ENCODE measurements at regions not wholly inside any gene's neighbourhood (a gene's known extent, or its start where the extent isn't known, plus 50 kb on each side); places are given as distances from the start of the nearest gene placed in this dataset.

DNA sequence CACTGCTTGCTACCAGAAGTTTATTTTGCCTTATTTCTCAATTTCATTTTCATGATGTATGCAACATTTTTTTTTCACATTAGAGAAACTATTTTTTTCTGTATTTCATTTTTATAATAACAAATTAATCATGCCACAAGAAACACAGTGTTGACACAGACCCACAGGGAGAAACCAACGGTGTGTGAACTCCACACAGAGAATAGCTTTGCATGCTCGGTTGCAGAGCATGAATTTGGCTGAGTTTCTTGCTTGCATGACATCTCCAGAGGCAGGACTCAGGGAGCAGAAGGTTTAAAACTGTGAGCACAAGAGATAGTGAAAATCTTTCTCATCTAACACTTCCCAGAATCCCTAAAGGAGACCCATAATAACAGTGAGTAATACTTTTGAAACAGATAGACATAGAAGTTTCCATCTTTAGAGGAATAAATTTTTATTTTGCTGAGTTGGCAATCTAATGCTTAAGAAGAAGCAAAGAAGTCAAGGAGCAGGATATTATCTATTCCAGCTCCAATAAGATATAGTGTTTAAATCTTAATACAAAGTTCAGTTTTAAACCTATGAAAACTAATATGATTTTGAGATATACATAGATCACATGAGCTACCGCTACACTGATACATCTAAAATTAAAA lies 890.9 kb downstream of the MRPL39 start:
- H4K5ac ChIP-seq (ENCODE audit: insufficient read length, low read depth, low read length): no peak overlapping the region
- no peaks in the 10 kb centered on the region for H4K20me1 ChIP-seq (replicated peaks in 1 of 2; ENCODE audit: control insufficient read depth in 1 of 2, insufficient read depth in 2 of 2, low read length in 2 of 2)
- H3K9ac ChIP-seq (replicated peaks in 1 of 4; ENCODE audit: extremely low read depth in 1 of 4, low read depth in 3 of 4, low read length in 3 of 4): no peak overlapping the region
- H3K27me3 ChIP-seq (replicated peaks in 1 of 4; ENCODE audit: control insufficient read depth in 3 of 4, extremely low read depth in 1 of 4, insufficient read depth in 3 of 4, low read length in 3 of 4): no peaks in the 10 kb centered on the region; a peak in 1 of 7 replicates
- H2BK12ac ChIP-seq (ENCODE audit: low read depth, low read length): no peak overlapping the region
- H3K14ac ChIP-seq (ENCODE audit: insufficient read length): no peak overlapping the region
- H3K23ac ChIP-seq (ENCODE audit: insufficient read length): no peak overlapping the region
- no peak overlapping the region for H2AK5ac ChIP-seq (ENCODE audit: low read depth, low read length)
- H2BK120ac ChIP-seq (replicated peaks; ENCODE audit: low read depth, low read length): no peak overlapping the region
- no peak overlapping the region for H3K4me3 ChIP-seq (ENCODE audit: extremely low read depth in 1 of 4, insufficient read depth in 2 of 4, low read depth in 3 of 4, low read length in 4 of 4)
- no peak overlapping the region for H3K18ac ChIP-seq (ENCODE audit: extremely low read depth, low read length)
- POLR2A ChIA-PET (ENCODE audit: partially characterized antibody): no interaction called here
- no peaks in the 10 kb centered on the region for H3K36me3 ChIP-seq (ENCODE audit: control insufficient read depth in 2 of 4, insufficient read depth in 4 of 4, low read length in 3 of 4)
- no peak overlapping the region for H2BK5ac ChIP-seq (ENCODE audit: low read depth, low read length)
- 74% methylated on average over 3 of the region's 3 CpGs; no CpG with 5 or more reads in 1 of the 2 experiments for WGBS, 2 experiments (ENCODE audit: extremely low coverage in 1 of 2, insufficient coverage in 1 of 2, insufficient read length in 1 of 2, insufficient replicate concordance in 2 of 2, low coverage in 1 of 2, low lambda C conversion rate in 2 of 2, missing lambda C conversion rate in 1 of 2)
- H3K4me2 ChIP-seq (ENCODE audit: insufficient read depth in 1 of 2, low read depth in 2 of 2, low read length in 2 of 2): no peak overlapping the region
- no peak overlapping the region for H2BK20ac ChIP-seq (ENCODE audit: low read length)
- H4K91ac ChIP-seq (replicated peaks; ENCODE audit: insufficient read length, low read length): no peak overlapping the region
- no peaks in the 10 kb centered on the region for H3K4me1 ChIP-seq (replicated peaks in 1 of 4; ENCODE audit: control insufficient read depth in 3 of 4, insufficient read depth in 4 of 4, low read length in 3 of 4)
- H3K56ac ChIP-seq (replicated peaks; ENCODE audit: insufficient read length, low read depth, low read length): no peak overlapping the region
- H3K23me2 ChIP-seq (ENCODE audit: low read depth, low read length): no peaks in the 10 kb centered on the region
- H3K4ac ChIP-seq (replicated peaks; ENCODE audit: insufficient read length, low read depth, low read length): no peak overlapping the region
- no peak for DNase-seq (ENCODE audit: low read depth in 1 of 2, low spot score in 2 of 2)
- H3K9me3 ChIP-seq (ENCODE audit: insufficient read depth in 2 of 2, low read depth in 1 of 2, low read length in 1 of 2): peaks cover 6 to 35% of the 10 kb centered on the region in 2 experiments; a peak in 2 of 4 replicates
- H3K79me2 ChIP-seq (ENCODE audit: control insufficient read depth in 1 of 2, insufficient read depth in 2 of 2, low read length in 2 of 2): no peaks in the 10 kb centered on the region
- CTCF ChIA-PET (ENCODE audit: partially characterized antibody): no interaction called here
- no peak overlapping the region for H3K27ac ChIP-seq (ENCODE audit: low read depth, low read length)
- TF ChIP-seq MAFK (IDR thresholded peaks at IDR 0.05; ENCODE audit: low read depth, low read length): peak; percentile 69; the same call in 1 of the 2 replicates
- no peak for TF ChIP-seq RFX5 (IDR thresholded peaks at IDR 0.05; ENCODE audit: borderline replicate concordance, low read depth, low read length)
- H2BK15ac ChIP-seq (ENCODE audit: low read length): no peak overlapping the region
- H2AFZ ChIP-seq (ENCODE audit: low read length): no peak overlapping the region
- no peak overlapping the region for H4K8ac ChIP-seq (ENCODE audit: extremely low read depth, insufficient read depth, low read length)
- no peaks in the 10 kb centered on the region for H3K79me1 ChIP-seq (ENCODE audit: low read depth, low read length)
- FAIRE-seq: no peak
